ENCODE measurements at regions not wholly inside any gene's neighbourhood (a gene's known extent, or its start where the extent isn't known, plus 50 kb on each side); places are given as distances from the start of the nearest gene placed in this dataset.

- H3K27ac ChIP-seq: no peak overlapping the region
- peaks cover 2% of the 10 kb centered on the region for H3K4me1 ChIP-seq
- WGBS: 89% methylated on average over 17 of the region's 17 CpGs
- no peaks in the 10 kb centered on the region for H3K36me3 ChIP-seq
- no peak overlapping the region for H3K4me3 ChIP-seq
- H3K27me3 ChIP-seq: no peaks in the 10 kb centered on the region
- H3K9me3 ChIP-seq: no peaks in the 10 kb centered on the region
- TF ChIP-seq EP300 (IDR thresholded peaks at IDR 0.05) (no peak), CTCF (IDR thresholded peaks at IDR 0.05) (no peak)
- peak; percentile 21 to 57 for DNase-seq (ENCODE audit: low spot score in 2 of 2)
Observed at GRCh38 chr2:71861186-71862160, 286.2 kb downstream of the CYP26B1 start.

- TF ChIP-seq EP300 (IDR thresholded peaks at IDR 0.05) (no peak), POLR2AphosphoS5 (IDR thresholded peaks at IDR 0.05) (no peak), CTCF (IDR thresholded peaks at IDR 0.05) (no peak), POLR2A (IDR thresholded peaks at IDR 0.05) (no peak)
- Histone ChIP-seq H3K36me3 (no peaks in the 10 kb centered on the region), H3K4me3 (no peak overlapping the region), H3K9me3 (no peaks in the 10 kb centered on the region), H3K4me1 (peaks cover 2% of the 10 kb centered on the region), H3K27ac (no peak overlapping the region), H3K27me3 (no peaks in the 10 kb centered on the region)
- peak in 1 of 2 donors; percentile 18 for DNase-seq (ENCODE audit: low spot score in 2 of 2)
- WGBS: 91% methylated on average over 4 of the region's 4 CpGs
Observed at GRCh38 chr2:71860381-71860926, 287.2 kb downstream of the CYP26B1 start.

GRCh38 chr2:71859211-71859847 lies 288.3 kb downstream of the CYP26B1 start:
- Histone ChIP-seq H3K27me3 (no peaks in the 10 kb centered on the region), H3K4me3 (no peak overlapping the region), H3K4me1 (peaks cover 2% of the 10 kb centered on the region), H3K36me3 (no peaks in the 10 kb centered on the region), H3K27ac (no peak overlapping the region), H3K9me3 (no peaks in the 10 kb centered on the region)
- TF ChIP-seq CTCF (IDR thresholded peaks at IDR 0.05) (no peak), EP300 (IDR thresholded peaks at IDR 0.05) (no peak), POLR2A (IDR thresholded peaks at IDR 0.05) (no peak), POLR2AphosphoS5 (IDR thresholded peaks at IDR 0.05) (no peak)
- DNase-seq (ENCODE audit: low spot score in 2 of 2): peak in 1 of 2 donors; percentile 15
- 94% methylated on average over 7 of the region's 7 CpGs for WGBS

GRCh38 chr2:71858071-71858470 lies 289.6 kb downstream of the CYP26B1 start:
- Histone ChIP-seq H3K4me1 (peaks cover 2% of the 10 kb centered on the region), H3K27ac (no peak overlapping the region), H3K9me3 (no peaks in the 10 kb centered on the region), H3K27me3 (peaks cover under 1% of the 10 kb centered on the region), H3K36me3 (no peaks in the 10 kb centered on the region), H3K4me3 (no peak overlapping the region)
- peak in 1 of 2 donors; percentile 32 for DNase-seq (ENCODE audit: low spot score in 2 of 2)
- 64% methylated on average over 4 of the region's 4 CpGs for WGBS
- TF ChIP-seq EP300 (IDR thresholded peaks at IDR 0.05) (no peak), CTCF (IDR thresholded peaks at IDR 0.05) (no peak), POLR2A (IDR thresholded peaks at IDR 0.05) (no peak), POLR2AphosphoS5 (IDR thresholded peaks at IDR 0.05) (no peak)

GRCh38 chr2:71857636-71858035 lies 290.0 kb downstream of the CYP26B1 start:
- peaks cover 2% of the 10 kb centered on the region for H3K4me1 ChIP-seq
- 82% methylated on average over 6 of the region's 6 CpGs for WGBS

More at GRCh38 chr2:71857636-71858035, 290.0 kb downstream of the CYP26B1 start:
- no peak overlapping the region for H3K27ac ChIP-seq
- H3K27me3 ChIP-seq: peaks cover 5% of the 10 kb centered on the region
- TF ChIP-seq POLR2A (IDR thresholded peaks at IDR 0.05) (no peak), POLR2AphosphoS5 (IDR thresholded peaks at IDR 0.05) (no peak), CTCF (IDR thresholded peaks at IDR 0.05) (no peak), EP300 (IDR thresholded peaks at IDR 0.05) (no peak)
- DNase-seq (ENCODE audit: low spot score in 2 of 2): peak in 1 of 2 donors; percentile 52
- H3K4me3 ChIP-seq: no peak overlapping the region
- H3K9me3 ChIP-seq: no peaks in the 10 kb centered on the region
- H3K36me3 ChIP-seq: no peaks in the 10 kb centered on the region
